Endothelial cell of umbilical vein (primary cell): ENCODE measurements at regions not wholly inside any gene's neighbourhood (a gene's known extent, or its start where the extent isn't known, plus 50 kb on each side); places are given as distances from the start of the nearest gene placed in this dataset.

Experiments
- BruUV-seq: library from RNA; stranded (reverse); fragments of 400-500 nt; replicated peaks from 2 replicates; lab custom pipeline; 2021; lab: Mats Ljungman, UMichigan
- CTCF ChIA-PET: fragments of 300-600, 350-600 bp; sonication (Branson Sonifier 250); formaldehyde crosslinking; loops from one replicate; lab custom pipeline; 2021; ENCODE audit warnings: antibody characterized with exemption, inconsistent platforms; lab: Charles Lee
- POLR2A ChIA-PET: fragments of 300-600, 350-600 bp; sonication (Branson Sonifier 250); formaldehyde crosslinking; loops from one replicate; lab custom pipeline; 2021; ENCODE audit warnings: antibody characterized with exemption, inconsistent platforms; lab: Charles Lee
- DNase-seq: peaks from one replicate; pipeline ENCODE4 v3.0.0-alpha.2; 2011; ENCODE audit warnings: low read depth, low spot score
- FAIRE-seq: peaks from 2 replicates; lab custom pipeline; 2011; peaks lifted over from hg19 to GRCh38; lab: Jason Lieb, UNC
- H2AFZ ChIP-seq: 2 replicates; pipeline ENCODE4 v1.6.0; 2012; ENCODE audit warnings: low read depth, low read length, control low read depth, inconsistent platforms
- H3K27ac ChIP-seq: 2 replicates; pipeline ENCODE4 v1.5.1; 2011; ENCODE audit warnings: low read depth, mild to moderate bottlenecking, control low read depth, low read length, moderate library complexity; ENCODE audit not compliant: insufficient read depth
- H3K27me3 ChIP-seq, 2 experiments: 2 replicates each; pipeline versions ENCODE4 v1.6.0 to v1.6.1; 2011; ENCODE audit warnings: low read length in 2 of 2, mixed read lengths in 1 of 2; ENCODE audit not compliant: control insufficient read depth in 2 of 2, insufficient read depth in 2 of 2
- H3K36me3 ChIP-seq, 2 experiments: 2 replicates in 1 of 2; 3 replicates in 1 of 2; pipeline ENCODE4 v1.5.1; 2011; ENCODE audit warnings: low read length in 2 of 2, mild to moderate bottlenecking in 1 of 2, moderate library complexity in 1 of 2; ENCODE audit not compliant: control insufficient read depth in 2 of 2, insufficient read depth in 2 of 2; ENCODE audit errors: extremely low read depth in 1 of 2
- H3K4me1 ChIP-seq: 3 replicates; pipeline ENCODE4 v1.5.1; 2011; ENCODE audit warnings: mild to moderate bottlenecking, low read length; ENCODE audit not compliant: control insufficient read depth, insufficient read depth; ENCODE audit errors: extremely low read depth
- H3K4me2 ChIP-seq: 2 replicates; pipeline ENCODE4 v1.6.1; 2011; ENCODE audit warnings: low read length, control low read depth, mixed read lengths; ENCODE audit not compliant: insufficient read depth
- H3K4me3 ChIP-seq, 3 experiments: fragments of 200-600 bp in 1 of 3; sonication (generic), shearing (Covaris generic) in 1 of 3; replicated peaks in 1 of 3; 2 replicates each; pipeline ENCODE4 v1.5.1; 2011 to 2016; ENCODE audit warnings: control low read depth in 3 of 3, low read length in 3 of 3, mild to moderate bottlenecking in 2 of 3, inconsistent platforms in 1 of 3, low read depth in 1 of 3, moderate library complexity in 1 of 3; ENCODE audit not compliant: insufficient read depth in 1 of 3
- H3K79me2 ChIP-seq: 2 replicates; pipeline ENCODE4 v1.6.0; 2012; ENCODE audit warnings: low read length, inconsistent platforms; ENCODE audit not compliant: control insufficient read depth, insufficient read depth
- H3K9ac ChIP-seq: replicated peaks from 2 replicates; pipeline ENCODE3; 2011; ENCODE audit warnings: low read length, control low read depth; ENCODE audit not compliant: insufficient read depth; ENCODE audit errors: extremely low read depth
- H3K9me1 ChIP-seq: replicated peaks from 3 replicates; pipeline ENCODE4 v1.6.0; 2011; ENCODE audit warnings: mild to moderate bottlenecking, low read length; ENCODE audit not compliant: control insufficient read depth, insufficient read depth; ENCODE audit errors: extremely low read depth
- H3K9me3 ChIP-seq: replicated peaks from 2 replicates; pipeline ENCODE4 v1.5.1; 2012; ENCODE audit warnings: low read length, inconsistent platforms; ENCODE audit not compliant: control insufficient read depth, insufficient read depth
- H4K20me1 ChIP-seq: replicated peaks from 2 replicates; pipeline ENCODE3; 2011; ENCODE audit warnings: mild to moderate bottlenecking, low read length; ENCODE audit not compliant: control insufficient read depth, insufficient read depth; ENCODE audit errors: extremely low read depth
- EZH2 ChIP-seq: IDR thresholded peaks from 2 replicates; pipeline ENCODE4 v1.6.1; 2012; ENCODE audit warnings: borderline replicate concordance, low read depth, mild to moderate bottlenecking, moderate library complexity, low read length, inconsistent platforms; ENCODE audit not compliant: severe bottlenecking
- FOS ChIP-seq: IDR thresholded peaks from 2 replicates; pipeline ENCODE4 v1.6.1; 2011; ENCODE audit warnings: mild to moderate bottlenecking, low read length, moderate library complexity, borderline replicate concordance; ENCODE audit not compliant: insufficient read depth
- GATA2 ChIP-seq: IDR thresholded peaks from 2 replicates; pipeline ENCODE4 v1.7.0; 2011; ENCODE audit warnings: low read depth, mild to moderate bottlenecking, moderate library complexity, mixed read lengths, low read length; ENCODE audit not compliant: insufficient read length, insufficient read depth
- MYC ChIP-seq: IDR thresholded peaks from one replicate; pipeline ENCODE4 v1.6.1; 2011; ENCODE audit warnings: mild to moderate bottlenecking, low read depth, low read length
- dilution Hi-C: fragments of 300-500 bp; cut with MboI; formaldehyde crosslinking; loops from one replicate; pipeline ENCODE4 v1.15.0; 2019; ENCODE audit warnings: low sequenced_read_pairs; ENCODE audit not compliant: extremely low pct_ligation_motif_present
- intact Hi-C: fragments of 100-400 bp; cut with micrococcal nuclease; formaldehyde crosslinking; loops from one replicate; pipeline ENCODE4 v1.10.0; 2022

DNA sequence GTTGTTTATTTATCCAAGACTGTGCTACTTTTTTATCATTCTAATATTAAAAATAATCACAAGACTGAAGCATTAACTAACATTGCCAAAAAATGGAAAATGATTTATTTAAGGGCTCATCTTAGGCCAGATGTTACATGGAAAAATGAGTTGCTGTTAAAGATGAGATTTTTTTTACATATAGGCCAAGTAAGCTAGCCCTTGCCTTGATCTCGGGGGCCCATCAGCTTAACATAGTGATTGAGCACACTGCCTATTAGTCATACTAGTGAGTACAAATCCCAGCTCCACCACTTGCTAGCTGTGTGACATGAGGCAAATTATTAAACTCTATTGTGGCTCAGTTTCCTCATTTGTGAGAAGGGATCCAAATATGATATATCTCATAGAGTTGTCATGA is 275.9 kb upstream of the SNX7 start:
- dilution Hi-C loops (no loop called here), intact Hi-C loops (no loop called here)
- Histone ChIP-seq H3K4me1 (peaks cover 63% of the 10 kb centered on the region), H3K36me3 (no peaks in the 10 kb centered on the region), H4K20me1 (no peaks in the 10 kb centered on the region), H3K4me3 (no peak overlapping the region), H2AFZ (no peak overlapping the region), H3K9me1 (no peaks in the 10 kb centered on the region), H3K79me2 (no peaks in the 10 kb centered on the region), H3K27ac (peak overlapping the region; percentile 10), H3K27me3 (no peaks in the 10 kb centered on the region), H3K9me3 (no peaks in the 10 kb centered on the region), H3K9ac (no peak overlapping the region), H3K4me2 (peak overlapping the region; percentile 14)
- peak; percentile 59 for DNase-seq
- no peak for TF ChIP-seq EZH2
- TF ChIP-seq FOS = peak; percentile 18
- peak; percentile 35 for FAIRE-seq
- POLR2A ChIA-PET = no interaction called here
- CTCF ChIA-PET = interaction anchor here (1.2 to 1.5 kb wide), 3 partner anchors 16 to 83 kb away, joined by 3 to 4 read pairs (median 4); no protein-coding TSS in a partner anchor
- no TSS peak for BruUV-seq

- Histone ChIP-seq H4K20me1 (no peaks in the 10 kb centered on the region), H3K9me1 (no peaks in the 10 kb centered on the region), H3K79me2 (no peaks in the 10 kb centered on the region), H3K9me3 (no peaks in the 10 kb centered on the region), H3K36me3 (no peaks in the 10 kb centered on the region), H3K4me2 (no peak overlapping the region), H3K4me1 (peaks cover 58% of the 10 kb centered on the region), H3K27me3 (no peaks in the 10 kb centered on the region), H3K9ac (no peak overlapping the region), H3K27ac (peak overlapping the region; percentile 9), H2AFZ (peak overlapping the region; percentile 43), H3K4me3 (no peak overlapping the region)
- ChIA-PET POLR2A (no interaction called here), CTCF (interaction anchor here (0.7 kb wide), 1 partner anchor 32 kb away, joined by 3 read pairs; no protein-coding TSS in a partner anchor)
- no peak for TF ChIP-seq GATA2
- no peak for TF ChIP-seq MYC
- intact Hi-C loops (no loop called here), dilution Hi-C loops (no loop called here)
- BruUV-seq = no TSS peak
- peak; percentile 22 for DNase-seq
- FAIRE-seq = no peak
Measured at GRCh38 chr1:98384461-98385141, 276.9 kb upstream of the SNX7 start.
